Stomach (tissue), 8 donors: ENCODE measurements at regions not wholly inside any gene's neighbourhood (a gene's known extent, or its start where the extent isn't known, plus 50 kb on each side); places are given as distances from the start of the nearest gene placed in this dataset.

Source experiments
- DNase-seq, 2 donors: peaks; one replicate each; pipeline versions ENCODE4 v3.0.0 to v3.0.0-alpha.2; 2013 to 2019
- H3K27ac ChIP-seq, 5 donors: fragments of 200-600 bp in 4 of 5; sonication (generic) in 4 of 5; one replicate each; pipeline ENCODE4 v1.5.1; 2013 to 2019; ENCODE audit warnings: mild to moderate bottlenecking in 1 of 5, moderate library complexity in 1 of 5
- H3K27me3 ChIP-seq, 3 donors: fragments of 200-600 bp; sonication (generic); one replicate each; pipeline ENCODE4 v1.5.1; 2017 to 2019; ENCODE audit warnings: mixed run types in 1 of 3
- H3K36me3 ChIP-seq, 4 donors: fragments of 200-600 bp; sonication (generic); 1 replicate in 3 of 4; 2 replicates in 1 of 4; pipeline ENCODE4 v1.5.1; 2016 to 2019
- H3K4me1 ChIP-seq, 4 donors: fragments of 200-600 bp; sonication (generic); one replicate each; pipeline ENCODE4 v1.5.1; 2016 to 2019
- H3K4me3 ChIP-seq, 4 donors: fragments of 200-600 bp; sonication (generic) in 3 of 4; one replicate each; pipeline ENCODE4 v1.5.1; 2016 to 2019; ENCODE audit warnings: mild to moderate bottlenecking in 1 of 4
- H3K9me3 ChIP-seq, 4 donors: fragments of 200-600 bp; sonication (generic); one replicate each; pipeline ENCODE4 v1.5.1; 2016 to 2019
- EP300 ChIP-seq: sonication (generic); formaldehyde crosslinking; IDR thresholded peaks from one replicate; pipeline ENCODE4 v1.6.1; 2017; ENCODE audit warnings: antibody characterized with exemption
- POLR2A ChIP-seq, 4 donors: fragments of 450-650 bp; IDR thresholded peaks; one replicate each; pipeline ENCODE4 v1.6.1; 2016; ENCODE audit warnings: antibody characterized with exemption in 4 of 4, control low read depth in 2 of 4, mild to moderate bottlenecking in 1 of 4, moderate library complexity in 1 of 4
- POLR2AphosphoS5 ChIP-seq, 3 donors: sonication (generic); formaldehyde crosslinking; IDR thresholded peaks; one replicate each; pipeline ENCODE4 v1.6.1; 2016; ENCODE audit warnings: antibody characterized with exemption in 3 of 3
- WGBS, 5 donors: extraction: QIAGEN DNeasy Blood & Tissue Kit in 3 of 5; methylation state at CpG; one replicate each; pipeline versions ENCODE4 v1.1.5 to v1.1.7; 2013 to 2018; 5-methylcytosine and 5-hydroxymethylcytosine counted together
- intact Hi-C: fragments of 100-400 bp; cut with DNase I; formaldehyde crosslinking; loops from one replicate; pipeline ENCODE4 v1.15.1; 2023; ENCODE audit warnings: low total_unique reads
- TF ChIP-seq, protein P1 (sequence below), 7 experiments: fragments of 450-650 bp in 4 of 7; fragments of 200-600 bp in 3 of 7; sonication (generic) in 3 of 7; IDR thresholded peaks; one replicate each; pipeline ENCODE4 v1.5.1; 2016 to 2019; ENCODE audit warnings: antibody characterized with exemption in 7 of 7, control low read depth in 2 of 7, mild to moderate bottlenecking in 1 of 7
- donor health status: healthy with polysubstance abuse.
- donor health status: Bipolar disorder and iron deficiency.
- donor health status: healthy.

DNA sequence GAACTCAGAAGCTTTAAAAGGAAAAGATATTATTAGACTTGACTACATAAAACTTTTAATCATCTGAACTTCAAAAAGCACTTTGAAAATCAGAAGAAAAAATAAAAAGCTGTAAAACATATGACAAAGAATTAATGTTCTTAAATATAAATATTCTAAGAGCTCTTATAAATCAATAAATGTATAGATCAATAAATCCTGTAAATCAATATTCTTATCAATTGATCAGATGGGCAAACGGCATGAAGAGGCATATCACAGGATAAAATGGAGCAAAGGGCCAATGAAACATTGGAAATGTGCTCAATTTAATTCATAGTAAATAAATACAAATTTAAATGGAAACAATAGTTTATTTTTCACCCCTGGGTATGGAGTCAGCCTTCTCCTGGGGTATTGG, 66.1 kb upstream of the SMYD2 start:
- Histone ChIP-seq H3K27ac (no peak overlapping the region), H3K4me3 (no peak overlapping the region), H3K9me3 (no peaks in the 10 kb centered on the region), H3K27me3 (peaks cover 0 to 16% (median 0%) of the 10 kb centered on the region in 3 donors), H3K36me3 (no peaks in the 10 kb centered on the region), H3K4me1 (peaks cover 0 to 16% (median 6%) of the 10 kb centered on the region in 4 donors)
- no peak for TF ChIP-seq POLR2AphosphoS5 (IDR thresholded peaks at IDR 0.05)
- no peak for TF ChIP-seq POLR2A (IDR thresholded peaks at IDR 0.05)
- TF ChIP-seq, protein P1, sequence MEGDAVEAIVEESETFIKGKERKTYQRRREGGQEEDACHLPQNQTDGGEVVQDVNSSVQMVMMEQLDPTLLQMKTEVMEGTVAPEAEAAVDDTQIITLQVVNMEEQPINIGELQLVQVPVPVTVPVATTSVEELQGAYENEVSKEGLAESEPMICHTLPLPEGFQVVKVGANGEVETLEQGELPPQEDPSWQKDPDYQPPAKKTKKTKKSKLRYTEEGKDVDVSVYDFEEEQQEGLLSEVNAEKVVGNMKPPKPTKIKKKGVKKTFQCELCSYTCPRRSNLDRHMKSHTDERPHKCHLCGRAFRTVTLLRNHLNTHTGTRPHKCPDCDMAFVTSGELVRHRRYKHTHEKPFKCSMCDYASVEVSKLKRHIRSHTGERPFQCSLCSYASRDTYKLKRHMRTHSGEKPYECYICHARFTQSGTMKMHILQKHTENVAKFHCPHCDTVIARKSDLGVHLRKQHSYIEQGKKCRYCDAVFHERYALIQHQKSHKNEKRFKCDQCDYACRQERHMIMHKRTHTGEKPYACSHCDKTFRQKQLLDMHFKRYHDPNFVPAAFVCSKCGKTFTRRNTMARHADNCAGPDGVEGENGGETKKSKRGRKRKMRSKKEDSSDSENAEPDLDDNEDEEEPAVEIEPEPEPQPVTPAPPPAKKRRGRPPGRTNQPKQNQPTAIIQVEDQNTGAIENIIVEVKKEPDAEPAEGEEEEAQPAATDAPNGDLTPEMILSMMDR (IDR thresholded peaks at IDR 0.05) = no peak
- no peak for TF ChIP-seq EP300
- 27 to 51% (median 40%) methylated on average over 1 of the region's 1 CpG for WGBS, 5 donors
- intact Hi-C loops = loop anchor here (10.0 kb wide), 1 partner anchor 420 kb away; no protein-coding TSS in a partner anchor
- no peak for DNase-seq

DNA sequence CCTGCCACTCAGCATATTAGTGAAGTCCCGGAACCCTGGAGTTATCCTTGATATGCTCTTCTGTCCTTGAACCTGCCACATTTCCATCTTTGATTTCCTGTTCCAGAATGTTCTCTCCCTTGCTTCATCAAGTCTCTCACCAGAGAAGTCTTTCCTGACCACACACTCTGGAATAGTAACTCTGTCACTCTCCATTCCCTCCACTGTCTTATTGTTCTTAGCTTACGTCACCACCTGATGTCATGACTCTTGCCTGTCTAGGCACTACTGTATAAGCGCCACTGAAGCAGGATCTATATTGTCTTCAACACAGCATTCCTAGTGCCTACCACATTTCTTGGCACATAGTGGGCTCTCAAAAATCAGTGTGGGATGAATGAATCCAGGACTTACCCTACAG, 65.4 kb upstream of the SMYD2 start:
- Histone ChIP-seq H3K36me3 (no peaks in the 10 kb centered on the region), H3K4me1 (peaks cover 0 to 16% (median 6%) of the 10 kb centered on the region in 4 donors), H3K27ac (no peak overlapping the region), H3K27me3 (peaks cover 0 to 16% (median 0%) of the 10 kb centered on the region in 3 donors), H3K9me3 (no peaks in the 10 kb centered on the region), H3K4me3 (no peak overlapping the region)
- no peak for TF ChIP-seq EP300
- TF ChIP-seq POLR2AphosphoS5 (IDR thresholded peaks at IDR 0.05) = no peak
- TF ChIP-seq POLR2A (IDR thresholded peaks at IDR 0.05) = no peak
- TF ChIP-seq, protein P1 (IDR thresholded peaks at IDR 0.05) = no peak
- WGBS, 5 donors = 90 to 93% (median 92%) methylated on average over 3 of the region's 3 CpGs
- intact Hi-C loops = loop anchor here (10.0 kb wide), 1 partner anchor 419 kb away; no protein-coding TSS in a partner anchor
- DNase-seq = no peak

DNA sequence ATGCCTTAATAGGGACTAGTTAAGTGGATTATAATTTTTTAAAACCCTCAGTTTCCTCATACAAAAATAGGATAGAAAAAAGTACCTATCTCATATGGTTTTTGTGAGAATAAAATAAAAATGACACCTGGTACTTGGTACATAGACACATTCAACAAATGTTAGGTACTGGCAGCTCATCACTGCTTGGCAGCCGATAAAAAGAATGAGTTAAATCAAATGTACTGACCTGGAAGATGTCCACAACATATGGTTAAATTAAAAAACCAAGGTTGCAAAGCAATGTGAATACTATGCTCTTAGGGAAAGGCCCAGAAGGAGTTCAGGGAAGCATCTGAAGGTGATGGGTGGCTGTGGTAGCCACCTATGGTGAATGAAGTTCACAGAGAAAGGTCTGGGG, 64.9 kb upstream of the SMYD2 start:
- Histone ChIP-seq H3K4me3 (no peak overlapping the region), H3K4me1 (peaks cover 0 to 16% (median 6%) of the 10 kb centered on the region in 4 donors), H3K36me3 (no peaks in the 10 kb centered on the region), H3K9me3 (no peaks in the 10 kb centered on the region), H3K27ac (no peak overlapping the region), H3K27me3 (peaks cover 0 to 16% (median 0%) of the 10 kb centered on the region in 3 donors)
- TF ChIP-seq, protein P1 (IDR thresholded peaks at IDR 0.05) = no peak
- no peak for TF ChIP-seq POLR2AphosphoS5 (IDR thresholded peaks at IDR 0.05)
- TF ChIP-seq EP300 = no peak
- TF ChIP-seq POLR2A (IDR thresholded peaks at IDR 0.05) = no peak
- DNase-seq = no peak
- WGBS, 5 donors = 74 to 92% (median 83%) methylated on average over 1 of the region's 1 CpG
- intact Hi-C loops = loop anchor here (10.0 kb wide), 1 partner anchor 419 kb away; no protein-coding TSS in a partner anchor

DNA sequence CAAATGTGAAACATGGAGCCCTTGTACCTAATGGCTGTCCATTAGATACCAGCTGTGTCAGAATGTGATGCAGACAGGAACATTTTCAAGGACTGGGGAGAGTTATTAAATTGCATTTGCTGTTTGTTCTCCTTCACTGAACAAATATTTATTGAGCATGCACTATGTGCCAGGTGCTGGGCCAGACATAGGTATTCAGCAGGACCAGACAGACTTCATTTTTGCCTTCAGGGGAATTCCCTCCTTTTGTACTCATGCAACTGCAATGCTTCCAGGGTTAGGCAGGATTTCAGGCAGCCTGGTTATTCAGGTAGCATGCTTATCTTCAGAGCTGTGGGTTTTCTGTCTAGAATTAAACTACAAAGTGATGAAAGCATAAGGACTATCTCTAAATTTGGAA, 64.2 kb upstream of the SMYD2 start:
- no peak for TF ChIP-seq POLR2A (IDR thresholded peaks at IDR 0.05)
- TF ChIP-seq POLR2AphosphoS5 (IDR thresholded peaks at IDR 0.05) = no peak
- TF ChIP-seq EP300 = no peak
- TF ChIP-seq, protein P1 (IDR thresholded peaks at IDR 0.05) = no peak
- DNase-seq = peak in 1 of 2 donors; percentile 50
- Histone ChIP-seq H3K9me3 (no peaks in the 10 kb centered on the region), H3K27me3 (peaks cover 0 to 22% (median 0%) of the 10 kb centered on the region in 3 donors), H3K36me3 (no peaks in the 10 kb centered on the region), H3K27ac (no peak overlapping the region), H3K4me3 (no peak overlapping the region), H3K4me1 (peaks cover 0 to 16% (median 6%) of the 10 kb centered on the region in 4 donors)
- intact Hi-C loops = loop anchor here (10.0 kb wide), 1 partner anchor 418 kb away; no protein-coding TSS in a partner anchor
